ENCODE measurements at regions not wholly inside any gene's neighbourhood (a gene's known extent, or its start where the extent isn't known, plus 50 kb on each side); places are given as distances from the start of the nearest gene placed in this dataset.

DNA sequence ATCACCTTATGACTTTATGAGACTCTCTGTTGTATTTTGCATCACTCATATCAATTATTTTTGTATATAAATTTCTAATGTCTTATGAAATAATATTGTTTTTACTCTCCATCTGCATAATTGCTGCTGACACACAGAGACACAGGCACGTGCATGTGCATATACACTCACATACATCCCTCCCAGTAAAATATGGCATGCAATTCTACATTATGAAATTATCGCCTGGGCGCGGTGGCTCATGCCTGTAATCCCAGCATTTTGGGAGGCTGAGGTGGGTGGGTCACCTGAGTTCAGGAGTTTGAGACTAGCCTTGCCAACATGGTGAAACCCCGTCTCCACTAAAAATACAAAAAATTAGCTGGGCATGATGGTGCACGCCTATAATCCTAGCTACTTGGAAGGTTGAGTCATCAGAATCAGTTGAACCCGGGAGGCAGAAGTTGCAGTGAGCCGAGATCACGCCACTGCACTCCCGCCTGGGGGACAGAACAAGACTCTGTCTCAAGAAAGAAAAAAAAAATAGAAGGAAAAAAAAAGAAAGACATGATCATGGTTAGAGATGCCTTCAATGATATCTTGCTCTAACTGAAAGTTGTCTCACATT, 96.7 kb upstream of the LUZP2 start:
- TF ChIP-seq, protein P1, sequence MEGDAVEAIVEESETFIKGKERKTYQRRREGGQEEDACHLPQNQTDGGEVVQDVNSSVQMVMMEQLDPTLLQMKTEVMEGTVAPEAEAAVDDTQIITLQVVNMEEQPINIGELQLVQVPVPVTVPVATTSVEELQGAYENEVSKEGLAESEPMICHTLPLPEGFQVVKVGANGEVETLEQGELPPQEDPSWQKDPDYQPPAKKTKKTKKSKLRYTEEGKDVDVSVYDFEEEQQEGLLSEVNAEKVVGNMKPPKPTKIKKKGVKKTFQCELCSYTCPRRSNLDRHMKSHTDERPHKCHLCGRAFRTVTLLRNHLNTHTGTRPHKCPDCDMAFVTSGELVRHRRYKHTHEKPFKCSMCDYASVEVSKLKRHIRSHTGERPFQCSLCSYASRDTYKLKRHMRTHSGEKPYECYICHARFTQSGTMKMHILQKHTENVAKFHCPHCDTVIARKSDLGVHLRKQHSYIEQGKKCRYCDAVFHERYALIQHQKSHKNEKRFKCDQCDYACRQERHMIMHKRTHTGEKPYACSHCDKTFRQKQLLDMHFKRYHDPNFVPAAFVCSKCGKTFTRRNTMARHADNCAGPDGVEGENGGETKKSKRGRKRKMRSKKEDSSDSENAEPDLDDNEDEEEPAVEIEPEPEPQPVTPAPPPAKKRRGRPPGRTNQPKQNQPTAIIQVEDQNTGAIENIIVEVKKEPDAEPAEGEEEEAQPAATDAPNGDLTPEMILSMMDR (IDR thresholded peaks at IDR 0.05): no peak
- TF ChIP-seq POLR2AphosphoS5 (IDR thresholded peaks at IDR 0.05; ENCODE audit: insufficient read depth in 1 of 2, low read depth in 1 of 2): no peak
